Endothelial cell of umbilical vein (primary cell): ENCODE measurements at regions not wholly inside any gene's neighbourhood (a gene's known extent, or its start where the extent isn't known, plus 50 kb on each side); places are given as distances from the start of the nearest gene placed in this dataset.

Experiments used
- BruUV-seq: library from RNA; stranded (reverse); fragments of 400-500 nt; replicated peaks from 2 replicates; lab custom pipeline; 2021; lab: Mats Ljungman, UMichigan
- CTCF ChIA-PET: fragments of 300-600, 350-600 bp; sonication (Branson Sonifier 250); formaldehyde crosslinking; loops from one replicate; lab custom pipeline; 2021; ENCODE audit warnings: antibody characterized with exemption, inconsistent platforms; lab: Charles Lee
- POLR2A ChIA-PET: fragments of 300-600, 350-600 bp; sonication (Branson Sonifier 250); formaldehyde crosslinking; loops from one replicate; lab custom pipeline; 2021; ENCODE audit warnings: antibody characterized with exemption, inconsistent platforms; lab: Charles Lee
- DNase-seq: peaks from one replicate; pipeline ENCODE4 v3.0.0-alpha.2; 2011; ENCODE audit warnings: low read depth, low spot score
- FAIRE-seq: peaks from 2 replicates; lab custom pipeline; 2011; peaks lifted over from hg19 to GRCh38; lab: Jason Lieb, UNC
- H2AFZ ChIP-seq: 2 replicates; pipeline ENCODE4 v1.6.0; 2012; ENCODE audit warnings: low read depth, low read length, control low read depth, inconsistent platforms
- H3K27ac ChIP-seq: 2 replicates; pipeline ENCODE4 v1.5.1; 2011; ENCODE audit warnings: low read depth, mild to moderate bottlenecking, control low read depth, low read length, moderate library complexity; ENCODE audit not compliant: insufficient read depth
- H3K27me3 ChIP-seq, 2 experiments: 2 replicates each; pipeline versions ENCODE4 v1.6.0 to v1.6.1; 2011; ENCODE audit warnings: low read length in 2 of 2, mixed read lengths in 1 of 2; ENCODE audit not compliant: control insufficient read depth in 2 of 2, insufficient read depth in 2 of 2
- H3K36me3 ChIP-seq, 2 experiments: 2 replicates in 1 of 2; 3 replicates in 1 of 2; pipeline ENCODE4 v1.5.1; 2011; ENCODE audit warnings: low read length in 2 of 2, mild to moderate bottlenecking in 1 of 2, moderate library complexity in 1 of 2; ENCODE audit not compliant: control insufficient read depth in 2 of 2, insufficient read depth in 2 of 2; ENCODE audit errors: extremely low read depth in 1 of 2
- H3K4me1 ChIP-seq: 3 replicates; pipeline ENCODE4 v1.5.1; 2011; ENCODE audit warnings: mild to moderate bottlenecking, low read length; ENCODE audit not compliant: control insufficient read depth, insufficient read depth; ENCODE audit errors: extremely low read depth
- H3K4me2 ChIP-seq: 2 replicates; pipeline ENCODE4 v1.6.1; 2011; ENCODE audit warnings: low read length, control low read depth, mixed read lengths; ENCODE audit not compliant: insufficient read depth
- H3K4me3 ChIP-seq, 3 experiments: fragments of 200-600 bp in 1 of 3; sonication (generic), shearing (Covaris generic) in 1 of 3; replicated peaks in 1 of 3; 2 replicates each; pipeline ENCODE4 v1.5.1; 2011 to 2016; ENCODE audit warnings: control low read depth in 3 of 3, low read length in 3 of 3, mild to moderate bottlenecking in 2 of 3, inconsistent platforms in 1 of 3, low read depth in 1 of 3, moderate library complexity in 1 of 3; ENCODE audit not compliant: insufficient read depth in 1 of 3
- H3K79me2 ChIP-seq: 2 replicates; pipeline ENCODE4 v1.6.0; 2012; ENCODE audit warnings: low read length, inconsistent platforms; ENCODE audit not compliant: control insufficient read depth, insufficient read depth
- H3K9ac ChIP-seq: replicated peaks from 2 replicates; pipeline ENCODE3; 2011; ENCODE audit warnings: low read length, control low read depth; ENCODE audit not compliant: insufficient read depth; ENCODE audit errors: extremely low read depth
- H3K9me1 ChIP-seq: replicated peaks from 3 replicates; pipeline ENCODE4 v1.6.0; 2011; ENCODE audit warnings: mild to moderate bottlenecking, low read length; ENCODE audit not compliant: control insufficient read depth, insufficient read depth; ENCODE audit errors: extremely low read depth
- H3K9me3 ChIP-seq: replicated peaks from 2 replicates; pipeline ENCODE4 v1.5.1; 2012; ENCODE audit warnings: low read length, inconsistent platforms; ENCODE audit not compliant: control insufficient read depth, insufficient read depth
- H4K20me1 ChIP-seq: replicated peaks from 2 replicates; pipeline ENCODE3; 2011; ENCODE audit warnings: mild to moderate bottlenecking, low read length; ENCODE audit not compliant: control insufficient read depth, insufficient read depth; ENCODE audit errors: extremely low read depth
- EZH2 ChIP-seq: IDR thresholded peaks from 2 replicates; pipeline ENCODE4 v1.6.1; 2012; ENCODE audit warnings: borderline replicate concordance, low read depth, mild to moderate bottlenecking, moderate library complexity, low read length, inconsistent platforms; ENCODE audit not compliant: severe bottlenecking
- FOS ChIP-seq: IDR thresholded peaks from 2 replicates; pipeline ENCODE4 v1.6.1; 2011; ENCODE audit warnings: mild to moderate bottlenecking, low read length, moderate library complexity, borderline replicate concordance; ENCODE audit not compliant: insufficient read depth
- GATA2 ChIP-seq: IDR thresholded peaks from 2 replicates; pipeline ENCODE4 v1.7.0; 2011; ENCODE audit warnings: low read depth, mild to moderate bottlenecking, moderate library complexity, mixed read lengths, low read length; ENCODE audit not compliant: insufficient read length, insufficient read depth
- JUN ChIP-seq: IDR thresholded peaks from 2 replicates; pipeline ENCODE4 v1.6.1; 2011; ENCODE audit warnings: borderline replicate concordance, low read depth; ENCODE audit not compliant: insufficient read length, insufficient read depth
- MYC ChIP-seq: IDR thresholded peaks from one replicate; pipeline ENCODE4 v1.6.1; 2011; ENCODE audit warnings: mild to moderate bottlenecking, low read depth, low read length
- POLR2A ChIP-seq: IDR thresholded peaks from 2 replicates; pipeline ENCODE4 v1.6.1; 2012; ENCODE audit warnings: low read depth, mild to moderate bottlenecking, control low read depth, low read length
- POLR2AphosphoS5 ChIP-seq: IDR thresholded peaks from 2 replicates; pipeline ENCODE4 v1.6.1; 2012; ENCODE audit warnings: low read depth, mild to moderate bottlenecking, control low read depth, low read length, moderate library complexity; ENCODE audit not compliant: insufficient read depth
- dilution Hi-C: fragments of 300-500 bp; cut with MboI; formaldehyde crosslinking; loops from one replicate; pipeline ENCODE4 v1.15.0; 2019; ENCODE audit warnings: low sequenced_read_pairs; ENCODE audit not compliant: extremely low pct_ligation_motif_present
- intact Hi-C: fragments of 100-400 bp; cut with micrococcal nuclease; formaldehyde crosslinking; loops from one replicate; pipeline ENCODE4 v1.10.0; 2022
- TF ChIP-seq, protein P1 (sequence below), 2 donors: IDR thresholded peaks; 1 replicate in 1 of 2; 2 replicates in 1 of 2; pipeline ENCODE4 v1.5.1; 2011; ENCODE audit warnings: low read length in 2 of 2, mild to moderate bottlenecking in 2 of 2, moderate library complexity in 2 of 2, control low read depth in 1 of 2, inconsistent platforms in 1 of 2, low read depth in 1 of 2; ENCODE audit not compliant: insufficient read depth in 1 of 2; ENCODE audit errors: extremely low read depth in 1 of 2
- TF ChIP-seq, protein P2 (sequence below): IDR thresholded peaks from 2 replicates; pipeline ENCODE4 v1.6.1; 2011; ENCODE audit not compliant: insufficient read depth, insufficient read length

DNA sequence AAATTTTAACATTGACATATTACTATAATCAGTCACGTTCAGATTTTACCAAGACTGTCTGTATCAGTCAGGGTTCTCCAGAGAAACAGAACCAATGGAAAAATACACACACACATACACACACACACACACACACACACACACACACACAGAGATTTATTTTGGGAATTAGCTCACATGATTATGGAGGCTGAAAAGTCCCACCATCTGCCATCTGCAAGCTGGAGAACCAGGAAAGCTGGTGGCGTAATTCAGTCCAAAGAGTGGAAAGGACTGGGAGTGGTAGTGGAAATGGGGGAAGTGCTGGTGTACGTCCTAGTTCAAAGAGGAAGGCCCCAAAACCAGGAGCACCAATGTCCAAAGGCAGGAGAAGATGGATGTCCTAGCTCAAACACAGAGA is 166.4 kb downstream of the AKAIN1 start:
- Histone ChIP-seq H3K27ac (no peak overlapping the region), H3K4me3 (no peak overlapping the region), H3K36me3 (no peaks in the 10 kb centered on the region), H2AFZ (no peak overlapping the region), H3K4me2 (no peak overlapping the region), H3K9me1 (no peaks in the 10 kb centered on the region), H3K79me2 (no peaks in the 10 kb centered on the region), H4K20me1 (no peaks in the 10 kb centered on the region), H3K9me3 (no peaks in the 10 kb centered on the region), H3K27me3 (no peaks in the 10 kb centered on the region), H3K4me1 (no peaks in the 10 kb centered on the region), H3K9ac (no peak overlapping the region)
- FAIRE-seq = no peak
- no peak for DNase-seq
- no TSS peak for BruUV-seq
- intact Hi-C loops = no loop called here
- POLR2A ChIA-PET = no interaction called here
- dilution Hi-C loops = no loop called here
- CTCF ChIA-PET = no interaction called here
- TF ChIP-seq EZH2 (no peak), POLR2A (no peak), FOS (no peak), GATA2 (no peak), MYC (no peak), POLR2AphosphoS5 (no peak), JUN (no peak)
- TF ChIP-seq, protein P1, sequence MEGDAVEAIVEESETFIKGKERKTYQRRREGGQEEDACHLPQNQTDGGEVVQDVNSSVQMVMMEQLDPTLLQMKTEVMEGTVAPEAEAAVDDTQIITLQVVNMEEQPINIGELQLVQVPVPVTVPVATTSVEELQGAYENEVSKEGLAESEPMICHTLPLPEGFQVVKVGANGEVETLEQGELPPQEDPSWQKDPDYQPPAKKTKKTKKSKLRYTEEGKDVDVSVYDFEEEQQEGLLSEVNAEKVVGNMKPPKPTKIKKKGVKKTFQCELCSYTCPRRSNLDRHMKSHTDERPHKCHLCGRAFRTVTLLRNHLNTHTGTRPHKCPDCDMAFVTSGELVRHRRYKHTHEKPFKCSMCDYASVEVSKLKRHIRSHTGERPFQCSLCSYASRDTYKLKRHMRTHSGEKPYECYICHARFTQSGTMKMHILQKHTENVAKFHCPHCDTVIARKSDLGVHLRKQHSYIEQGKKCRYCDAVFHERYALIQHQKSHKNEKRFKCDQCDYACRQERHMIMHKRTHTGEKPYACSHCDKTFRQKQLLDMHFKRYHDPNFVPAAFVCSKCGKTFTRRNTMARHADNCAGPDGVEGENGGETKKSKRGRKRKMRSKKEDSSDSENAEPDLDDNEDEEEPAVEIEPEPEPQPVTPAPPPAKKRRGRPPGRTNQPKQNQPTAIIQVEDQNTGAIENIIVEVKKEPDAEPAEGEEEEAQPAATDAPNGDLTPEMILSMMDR (IDR thresholded peaks at IDR 0.05; ENCODE audit: extremely low read depth in 1 of 2, insufficient read depth in 1 of 2, low read depth in 1 of 2, low read length in 2 of 2) = no peak
- TF ChIP-seq, protein P2, sequence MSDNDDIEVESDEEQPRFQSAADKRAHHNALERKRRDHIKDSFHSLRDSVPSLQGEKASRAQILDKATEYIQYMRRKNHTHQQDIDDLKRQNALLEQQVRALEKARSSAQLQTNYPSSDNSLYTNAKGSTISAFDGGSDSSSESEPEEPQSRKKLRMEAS = no peak
